ENCODE measurements at regions not wholly inside any gene's neighbourhood (a gene's known extent, or its start where the extent isn't known, plus 50 kb on each side); places are given as distances from the start of the nearest gene placed in this dataset.

GRCh38 chr1:149846593-149847466 lies 52.5 kb upstream of the BOLA1 start:
- Histone ChIP-seq H4K20me1 (ENCODE audit: insufficient read depth, low read length, poor library complexity, severe bottlenecking) (peaks cover 44% of the 10 kb centered on the region), H3K27me3 (ENCODE audit: insufficient read depth, low read length, poor library complexity, severe bottlenecking) (no peaks in the 10 kb centered on the region), H2AFZ (ENCODE audit: low read length) (no peak overlapping the region), H3K36me3 (ENCODE audit: insufficient read depth, low read length) (no peaks in the 10 kb centered on the region), H3F3A (ENCODE audit: low read depth) (no peaks in the 10 kb centered on the region), H3K79me2 (ENCODE audit: insufficient read depth, low read length) (peaks cover 70% of the 10 kb centered on the region), H3K9me2 (replicated peaks; ENCODE audit: low read depth, low read length) (no peaks in the 10 kb centered on the region), H3K9ac (ENCODE audit: low read depth, low read length, poor library complexity, severe bottlenecking) (peak overlapping the region; percentile 89), H3K4me2 (ENCODE audit: low read depth, low read length, poor library complexity, severe bottlenecking) (peak overlapping the region; percentile 92), H3K4me3 (ENCODE audit: low read length, poor library complexity, severe bottlenecking) (peak overlapping the region; percentile 88), H3K4me1 (ENCODE audit: insufficient read depth, low read length, poor library complexity, severe bottlenecking) (peaks cover 55% of the 10 kb centered on the region), H3K9me3 (ENCODE audit: insufficient read depth, low read depth, low read length) (no peaks in the 10 kb centered on the region)
- TF ChIP-seq CTCF (conservative IDR thresholded peaks at IDR 0.05; ENCODE audit: low read length) (no peak), EZH2phosphoT487 (IDR thresholded peaks at IDR 0.05; ENCODE audit: borderline replicate concordance) (no peak)

- H3K9me3 ChIP-seq (ENCODE audit: insufficient read depth, low read depth, low read length) = no peaks in the 10 kb centered on the region
- TF ChIP-seq CTCF (conservative IDR thresholded peaks at IDR 0.05; ENCODE audit: low read length) = no peak
- TF ChIP-seq EZH2phosphoT487 (IDR thresholded peaks at IDR 0.05; ENCODE audit: borderline replicate concordance) = no peak
- no peaks in the 10 kb centered on the region for H3F3A ChIP-seq (ENCODE audit: low read depth)
- no peaks in the 10 kb centered on the region for H3K36me3 ChIP-seq (ENCODE audit: insufficient read depth, low read length)
- H3K4me2 ChIP-seq (ENCODE audit: low read depth, low read length, poor library complexity, severe bottlenecking) = peak overlapping the region; percentile 92
- peak overlapping the region; percentile 89 for H3K9ac ChIP-seq (ENCODE audit: low read depth, low read length, poor library complexity, severe bottlenecking)
- H4K20me1 ChIP-seq (ENCODE audit: insufficient read depth, low read length, poor library complexity, severe bottlenecking) = peaks cover 42% of the 10 kb centered on the region
- no peak overlapping the region for H2AFZ ChIP-seq (ENCODE audit: low read length)
- H3K4me1 ChIP-seq (ENCODE audit: insufficient read depth, low read length, poor library complexity, severe bottlenecking) = peaks cover 55% of the 10 kb centered on the region
- H3K9me2 ChIP-seq (replicated peaks; ENCODE audit: low read depth, low read length) = no peaks in the 10 kb centered on the region
- peak overlapping the region; percentile 88 for H3K4me3 ChIP-seq (ENCODE audit: low read length, poor library complexity, severe bottlenecking)
- H3K79me2 ChIP-seq (ENCODE audit: insufficient read depth, low read length) = peaks cover 67% of the 10 kb centered on the region
- H3K27me3 ChIP-seq (ENCODE audit: insufficient read depth, low read length, poor library complexity, severe bottlenecking) = no peaks in the 10 kb centered on the region
Observed at GRCh38 chr1:149848340-149849110, 50.8 kb upstream of the BOLA1 start.

- Histone ChIP-seq H3K4me1 (ENCODE audit: insufficient read depth, low read length, poor library complexity, severe bottlenecking) (peaks cover 50% of the 10 kb centered on the region), H3K9me2 (replicated peaks; ENCODE audit: low read depth, low read length) (no peaks in the 10 kb centered on the region), H3K79me2 (ENCODE audit: insufficient read depth, low read length) (peaks cover 59% of the 10 kb centered on the region)
Observed at GRCh38 chr1:149849111-149849946, 50.0 kb upstream of the BOLA1 start.

More at GRCh38 chr1:149849111-149849946, 50.0 kb upstream of the BOLA1 start:
- Histone ChIP-seq H3F3A (ENCODE audit: low read depth) (no peaks in the 10 kb centered on the region), H4K20me1 (ENCODE audit: insufficient read depth, low read length, poor library complexity, severe bottlenecking) (peaks cover 34% of the 10 kb centered on the region), H2AFZ (ENCODE audit: low read length) (no peak overlapping the region), H3K36me3 (ENCODE audit: insufficient read depth, low read length) (no peaks in the 10 kb centered on the region), H3K9me3 (ENCODE audit: insufficient read depth, low read depth, low read length) (no peaks in the 10 kb centered on the region), H3K27me3 (ENCODE audit: insufficient read depth, low read length, poor library complexity, severe bottlenecking) (no peaks in the 10 kb centered on the region), H3K4me3 (ENCODE audit: low read length, poor library complexity, severe bottlenecking) (peak overlapping the region; percentile 88), H3K9ac (ENCODE audit: low read depth, low read length, poor library complexity, severe bottlenecking) (peak overlapping the region; percentile 89), H3K4me2 (ENCODE audit: low read depth, low read length, poor library complexity, severe bottlenecking) (peak overlapping the region; percentile 92)
- TF ChIP-seq EZH2phosphoT487 (IDR thresholded peaks at IDR 0.05; ENCODE audit: borderline replicate concordance) = no peak
- TF ChIP-seq CTCF (conservative IDR thresholded peaks at IDR 0.05; ENCODE audit: low read length) = no peak
